ENCODE measurements at regions not wholly inside any gene's neighbourhood (a gene's known extent, or its start where the extent isn't known, plus 50 kb on each side); places are given as distances from the start of the nearest gene placed in this dataset.

DNA sequence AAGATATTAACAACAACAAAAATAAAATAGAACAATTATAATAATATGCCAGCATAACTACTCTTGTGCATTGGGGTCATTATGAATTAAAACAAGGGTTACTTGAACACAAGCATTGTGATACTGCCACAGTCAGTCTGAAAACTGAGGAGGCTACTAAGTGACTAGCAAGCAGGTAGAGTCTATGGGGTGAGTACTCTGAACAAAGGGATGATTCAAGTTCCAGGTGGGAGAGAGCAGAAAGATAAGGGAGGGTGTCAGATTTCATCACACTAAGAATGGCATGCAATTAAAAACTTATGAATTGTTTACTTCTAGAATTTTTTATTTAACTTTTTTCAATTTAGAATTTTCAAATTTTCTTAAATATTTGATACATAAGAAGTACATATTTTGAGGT, 754.4 kb upstream of the GOLIM4 start:
- Histone ChIP-seq H3K4me1 (ENCODE audit: control insufficient read depth, insufficient read depth, low read length) (no peaks in the 10 kb centered on the region), H3K9me3 (ENCODE audit: control insufficient read depth, insufficient read depth, low read length) (no peaks in the 10 kb centered on the region), H3K36me3 (ENCODE audit: control insufficient read depth, insufficient read depth, low read length) (no peaks in the 10 kb centered on the region), H3K18ac (ENCODE audit: low read depth, low read length) (no peak overlapping the region), H3K4me2 (ENCODE audit: low read depth, low read length) (no peak overlapping the region), H2AK9ac (replicated peaks; ENCODE audit: low read depth, low read length, poor library complexity) (no peak overlapping the region), H3K14ac (replicated peaks; ENCODE audit: low read depth, low read length) (no peak overlapping the region), H4K5ac (ENCODE audit: low read depth, low read length) (no peak overlapping the region), H3K9me1 (ENCODE audit: insufficient read depth, low read length) (no peaks in the 10 kb centered on the region), H3K27ac (ENCODE audit: insufficient read depth, low read length) (no peak overlapping the region), H2AFZ (replicated peaks; ENCODE audit: low read length, poor library complexity) (no peak overlapping the region), H2BK20ac (ENCODE audit: low read depth, low read length) (no peak overlapping the region), H2AK5ac (ENCODE audit: low read depth, low read length) (no peak overlapping the region), H2BK120ac (ENCODE audit: low read depth, low read length) (no peak overlapping the region), H3K9ac (ENCODE audit: low read depth, low read length) (no peak overlapping the region), H4K20me1 (ENCODE audit: insufficient read depth, low read length) (no peaks in the 10 kb centered on the region), H3K79me1 (ENCODE audit: low read depth in 1 of 2, low read length in 2 of 2) (no peaks in the 10 kb centered on the region), H2BK15ac (ENCODE audit: low read depth, low read length) (no peak overlapping the region), H4K91ac (ENCODE audit: insufficient read depth, low read depth, low read length) (no peak overlapping the region), H3K56ac (ENCODE audit: extremely low read depth, insufficient read depth, low read length) (no peak overlapping the region), H4K8ac (ENCODE audit: low read depth in 2 of 2, low read length in 2 of 2) (no peak overlapping the region), H2BK5ac (ENCODE audit: low read depth, low read length, poor library complexity, severe bottlenecking) (no peak overlapping the region), H3K23ac (ENCODE audit: low read depth, low read length) (no peak overlapping the region), H3K4ac (ENCODE audit: low read depth, low read length) (no peak overlapping the region), H3K4me3 (ENCODE audit: insufficient read depth, low read depth, low read length) (no peak overlapping the region), H3K27me3 (ENCODE audit: control insufficient read depth, insufficient read depth, low read length) (peaks cover 7% of the 10 kb centered on the region)
- BruUV-seq (replicated peaks), result no TSS peak
- DNase-seq, result no peak
- ATAC-seq (ENCODE audit: low read depth), result no peak
- TF ChIP-seq, protein P1, sequence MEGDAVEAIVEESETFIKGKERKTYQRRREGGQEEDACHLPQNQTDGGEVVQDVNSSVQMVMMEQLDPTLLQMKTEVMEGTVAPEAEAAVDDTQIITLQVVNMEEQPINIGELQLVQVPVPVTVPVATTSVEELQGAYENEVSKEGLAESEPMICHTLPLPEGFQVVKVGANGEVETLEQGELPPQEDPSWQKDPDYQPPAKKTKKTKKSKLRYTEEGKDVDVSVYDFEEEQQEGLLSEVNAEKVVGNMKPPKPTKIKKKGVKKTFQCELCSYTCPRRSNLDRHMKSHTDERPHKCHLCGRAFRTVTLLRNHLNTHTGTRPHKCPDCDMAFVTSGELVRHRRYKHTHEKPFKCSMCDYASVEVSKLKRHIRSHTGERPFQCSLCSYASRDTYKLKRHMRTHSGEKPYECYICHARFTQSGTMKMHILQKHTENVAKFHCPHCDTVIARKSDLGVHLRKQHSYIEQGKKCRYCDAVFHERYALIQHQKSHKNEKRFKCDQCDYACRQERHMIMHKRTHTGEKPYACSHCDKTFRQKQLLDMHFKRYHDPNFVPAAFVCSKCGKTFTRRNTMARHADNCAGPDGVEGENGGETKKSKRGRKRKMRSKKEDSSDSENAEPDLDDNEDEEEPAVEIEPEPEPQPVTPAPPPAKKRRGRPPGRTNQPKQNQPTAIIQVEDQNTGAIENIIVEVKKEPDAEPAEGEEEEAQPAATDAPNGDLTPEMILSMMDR (conservative IDR thresholded peaks at IDR 0.05; ENCODE audit: low read depth, low read length), result no peak
- TF ChIP-seq RCOR1 (IDR thresholded peaks at IDR 0.05; ENCODE audit: insufficient replicate concordance, low read length) (no peak), CEBPB (IDR thresholded peaks at IDR 0.05; ENCODE audit: low read depth, low read length) (no peak), NFE2L2 (IDR thresholded peaks at IDR 0.05; ENCODE audit: low read depth, low read length) (no peak), MAFK (IDR thresholded peaks at IDR 0.05; ENCODE audit: low read depth, low read length) (no peak), SMC3 (IDR thresholded peaks at IDR 0.05; ENCODE audit: low read depth, low read length) (no peak), CHD1 (IDR thresholded peaks at IDR 0.05; ENCODE audit: low read depth, low read length) (no peak), POLR2A (IDR thresholded peaks at IDR 0.05; ENCODE audit: low read depth, low read length) (no peak), MAZ (IDR thresholded peaks at IDR 0.05; ENCODE audit: borderline replicate concordance, low read depth, low read length) (no peak), RFX5 (IDR thresholded peaks at IDR 0.05; ENCODE audit: low read depth, low read length) (no peak), ELK1 (IDR thresholded peaks at IDR 0.05; ENCODE audit: borderline replicate concordance, low read depth, low read length) (no peak), BHLHE40 (IDR thresholded peaks at IDR 0.05; ENCODE audit: low read depth, low read length) (no peak), FOS (IDR thresholded peaks at IDR 0.05; ENCODE audit: low read depth, low read length) (no peak), MXI1 (IDR thresholded peaks at IDR 0.05; ENCODE audit: borderline replicate concordance, low read depth, low read length) (no peak), RAD21 (IDR thresholded peaks at IDR 0.05; ENCODE audit: low read length) (no peak)
- TF ChIP-seq, protein P2, sequence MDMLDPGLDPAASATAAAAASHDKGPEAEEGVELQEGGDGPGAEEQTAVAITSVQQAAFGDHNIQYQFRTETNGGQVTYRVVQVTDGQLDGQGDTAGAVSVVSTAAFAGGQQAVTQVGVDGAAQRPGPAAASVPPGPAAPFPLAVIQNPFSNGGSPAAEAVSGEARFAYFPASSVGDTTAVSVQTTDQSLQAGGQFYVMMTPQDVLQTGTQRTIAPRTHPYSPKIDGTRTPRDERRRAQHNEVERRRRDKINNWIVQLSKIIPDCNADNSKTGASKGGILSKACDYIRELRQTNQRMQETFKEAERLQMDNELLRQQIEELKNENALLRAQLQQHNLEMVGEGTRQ (IDR thresholded peaks at IDR 0.05; ENCODE audit: low read depth, low read length), result no peak
- ChIA-PET POLR2A (ENCODE audit: unreplicated experiment) (no interaction called here), CTCF (no interaction called here)
- intact Hi-C loops (cut with micrococcal nuclease) (no loop called here), dilution Hi-C loops (cut with HindIII; ENCODE audit: low sequenced_read_pairs, unreplicated experiment) (no loop called here), in situ Hi-C loops (cut with MboI; ENCODE audit: low sequenced_read_pairs) (no loop called here)
